Fibroblast of pulmonary artery (primary cell): ENCODE measurements at regions not wholly inside any gene's neighbourhood (a gene's known extent, or its start where the extent isn't known, plus 50 kb on each side); places are given as distances from the start of the nearest gene placed in this dataset.
"Not testable (repeated sequence)": the region's sequence is repeated elsewhere in the genome, so short reads cannot be mapped to it uniquely, and the experiment has no call there.

Source experiments
- DNase-seq: peaks from one replicate; pipeline ENCODE4 v3.0.0-alpha.2; 2010; ENCODE audit warnings: low read depth
- H3K4me3 ChIP-seq: replicated peaks from 2 replicates; pipeline ENCODE4 v1.5.1; 2011; ENCODE audit warnings: low read depth, mild to moderate bottlenecking, control low read depth, low read length, moderate library complexity
- TF ChIP-seq, protein P1 (sequence below): IDR thresholded peaks from 2 replicates; pipeline ENCODE4 v1.5.1; 2011; ENCODE audit warnings: mild to moderate bottlenecking, control low read depth, low read length, inconsistent platforms; ENCODE audit errors: missing control alignments

DNA sequence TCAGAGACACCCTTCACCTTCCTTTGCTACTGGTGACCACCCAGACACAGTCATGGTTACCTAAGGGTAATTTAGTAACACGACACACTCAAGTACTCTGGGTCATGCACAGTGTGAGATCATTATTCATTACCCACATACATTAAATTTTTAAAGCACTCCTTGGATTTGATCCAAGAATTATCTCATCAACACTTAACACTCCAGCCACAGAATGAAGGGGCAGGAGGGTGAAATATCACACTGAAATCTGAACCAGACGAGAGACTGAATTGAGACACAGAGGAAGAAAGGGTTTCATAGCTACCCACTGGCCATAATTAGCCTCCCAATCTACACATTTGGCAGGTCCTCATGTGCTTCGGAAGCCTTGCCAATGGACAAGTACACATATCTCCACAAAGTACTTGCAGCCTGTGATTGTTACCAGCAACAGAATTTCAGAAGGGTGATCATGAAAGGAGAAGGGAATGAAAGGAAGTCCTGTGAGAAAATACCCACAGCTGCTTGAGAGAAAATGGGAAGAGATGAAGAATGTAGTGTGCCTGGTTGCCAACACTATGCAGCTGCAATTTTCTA lies 189.3 kb downstream of the POLR1F start:
- DNase-seq = peak; percentile 17
- H3K4me3 ChIP-seq = no peak overlapping the region
- TF ChIP-seq, protein P1, sequence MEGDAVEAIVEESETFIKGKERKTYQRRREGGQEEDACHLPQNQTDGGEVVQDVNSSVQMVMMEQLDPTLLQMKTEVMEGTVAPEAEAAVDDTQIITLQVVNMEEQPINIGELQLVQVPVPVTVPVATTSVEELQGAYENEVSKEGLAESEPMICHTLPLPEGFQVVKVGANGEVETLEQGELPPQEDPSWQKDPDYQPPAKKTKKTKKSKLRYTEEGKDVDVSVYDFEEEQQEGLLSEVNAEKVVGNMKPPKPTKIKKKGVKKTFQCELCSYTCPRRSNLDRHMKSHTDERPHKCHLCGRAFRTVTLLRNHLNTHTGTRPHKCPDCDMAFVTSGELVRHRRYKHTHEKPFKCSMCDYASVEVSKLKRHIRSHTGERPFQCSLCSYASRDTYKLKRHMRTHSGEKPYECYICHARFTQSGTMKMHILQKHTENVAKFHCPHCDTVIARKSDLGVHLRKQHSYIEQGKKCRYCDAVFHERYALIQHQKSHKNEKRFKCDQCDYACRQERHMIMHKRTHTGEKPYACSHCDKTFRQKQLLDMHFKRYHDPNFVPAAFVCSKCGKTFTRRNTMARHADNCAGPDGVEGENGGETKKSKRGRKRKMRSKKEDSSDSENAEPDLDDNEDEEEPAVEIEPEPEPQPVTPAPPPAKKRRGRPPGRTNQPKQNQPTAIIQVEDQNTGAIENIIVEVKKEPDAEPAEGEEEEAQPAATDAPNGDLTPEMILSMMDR = no peak

DNA sequence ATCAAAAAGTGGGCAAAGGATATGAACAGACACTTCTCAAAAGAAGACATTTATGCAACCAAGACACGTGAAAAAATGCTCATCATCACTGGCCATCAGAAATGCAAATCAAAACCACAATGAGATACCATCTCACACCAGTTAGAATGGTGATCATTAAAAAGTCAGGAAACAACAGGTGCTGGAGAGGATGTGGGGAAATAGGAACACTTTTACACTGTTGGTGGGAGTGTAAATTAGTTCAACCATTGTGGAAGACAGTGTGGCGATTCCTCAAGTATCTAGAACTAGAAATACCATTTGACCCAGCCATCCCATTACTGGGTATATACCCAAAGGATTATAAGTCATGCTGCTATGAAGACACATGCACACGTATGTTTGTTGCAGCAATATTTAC lies 191.3 kb downstream of the POLR1F start:
- not testable (repeated sequence) for H3K4me3 ChIP-seq, DNase-seq

DNA sequence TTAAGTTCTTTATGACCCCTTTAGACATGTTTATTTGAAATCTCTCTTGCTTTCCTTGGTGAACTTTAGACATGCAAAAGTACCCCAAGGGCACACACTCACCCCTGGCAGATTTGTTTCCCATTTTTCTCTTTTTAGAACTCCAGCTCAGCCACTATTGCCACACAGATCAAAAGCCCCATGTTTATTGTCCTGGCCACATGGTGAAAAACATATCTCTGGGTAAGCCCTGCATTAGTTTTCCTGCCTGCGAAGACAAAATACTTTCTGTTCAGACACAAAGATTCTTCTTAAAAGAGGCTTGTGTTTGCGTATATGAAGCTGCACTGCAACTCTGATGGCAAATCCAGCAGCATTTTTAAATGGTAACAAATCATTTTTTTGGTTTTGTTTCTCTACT lies 200.0 kb downstream of the POLR1F start:
- H3K4me3 ChIP-seq = no peak overlapping the region
- TF ChIP-seq, protein P1 = no peak
- no peak for DNase-seq

DNA sequence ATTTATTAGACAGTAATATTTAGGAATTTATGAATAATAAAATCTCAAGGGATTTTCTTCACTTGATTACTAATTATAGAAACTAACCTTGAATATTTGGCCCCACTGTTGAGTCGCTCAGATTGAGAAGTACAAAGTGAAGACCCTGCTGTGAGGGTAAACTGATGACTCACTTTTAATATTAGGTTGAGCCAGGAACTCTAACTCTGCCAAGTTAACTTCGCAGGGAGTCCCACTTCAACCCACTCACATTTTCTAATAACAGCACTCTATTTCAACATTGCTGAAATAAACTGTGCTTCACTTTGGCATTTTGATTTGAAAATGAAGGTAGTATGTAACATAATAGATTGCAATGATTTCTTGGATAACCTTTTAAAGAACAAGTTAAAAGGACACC lies 200.7 kb downstream of the POLR1F start:
- TF ChIP-seq, protein P1 = no peak
- DNase-seq = no peak
- H3K4me3 ChIP-seq = no peak overlapping the region

DNA sequence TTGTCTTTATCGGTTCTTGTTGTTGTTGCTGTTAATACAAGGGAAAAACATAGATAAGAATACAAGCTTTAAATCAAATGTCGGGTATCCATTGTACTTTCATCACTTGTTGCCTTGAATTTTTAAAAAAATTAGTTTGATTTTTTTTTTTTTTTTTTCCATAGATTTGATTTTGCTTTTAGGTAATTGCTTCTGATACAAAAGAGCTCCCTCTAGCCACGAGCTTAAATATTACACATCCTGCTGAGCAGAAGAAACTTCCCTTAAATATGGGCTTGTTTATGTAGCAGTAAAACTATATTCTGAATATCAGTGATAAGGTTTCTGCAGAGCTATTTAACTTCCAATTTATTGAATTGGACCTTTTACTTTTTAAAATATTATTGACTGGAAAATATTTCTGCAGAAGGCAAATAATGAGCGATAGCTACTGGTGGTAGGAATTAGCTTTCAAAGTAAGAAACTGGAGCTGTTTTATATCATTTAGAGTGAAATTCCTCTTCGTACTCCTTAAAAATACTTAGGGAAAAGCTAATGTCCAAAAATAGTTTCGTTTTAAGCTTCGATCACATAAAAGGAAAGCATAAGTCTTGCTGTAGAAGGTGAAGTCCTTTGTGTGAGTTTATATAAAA lies 216.9 kb downstream of the POLR1F start:
- H3K4me3 ChIP-seq = no peak overlapping the region
- TF ChIP-seq, protein P1 = peak; percentile 73
- DNase-seq = peak; percentile 68

DNA sequence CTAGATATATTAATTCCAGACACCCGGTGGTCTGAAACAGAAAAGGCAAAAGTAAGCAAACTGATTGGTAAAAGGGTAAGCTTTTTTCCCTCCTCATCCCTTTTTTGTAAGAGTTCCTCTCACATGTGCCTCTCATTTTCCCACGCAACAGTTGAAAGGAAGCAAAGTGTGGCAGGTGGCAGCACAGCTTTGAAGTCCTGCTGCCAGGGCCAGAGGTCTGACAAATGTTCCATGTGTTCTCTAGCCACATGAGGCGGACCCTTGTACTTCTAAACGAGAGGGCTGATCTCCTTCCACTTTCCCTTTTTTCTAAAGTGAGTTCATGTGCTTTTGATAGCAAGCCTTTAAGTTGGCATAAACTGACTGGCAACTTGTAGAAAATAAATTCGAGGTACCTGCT lies 217.5 kb downstream of the POLR1F start:
- DNase-seq = no peak
- TF ChIP-seq, protein P1 = no peak
- H3K4me3 ChIP-seq = no peak overlapping the region

DNA sequence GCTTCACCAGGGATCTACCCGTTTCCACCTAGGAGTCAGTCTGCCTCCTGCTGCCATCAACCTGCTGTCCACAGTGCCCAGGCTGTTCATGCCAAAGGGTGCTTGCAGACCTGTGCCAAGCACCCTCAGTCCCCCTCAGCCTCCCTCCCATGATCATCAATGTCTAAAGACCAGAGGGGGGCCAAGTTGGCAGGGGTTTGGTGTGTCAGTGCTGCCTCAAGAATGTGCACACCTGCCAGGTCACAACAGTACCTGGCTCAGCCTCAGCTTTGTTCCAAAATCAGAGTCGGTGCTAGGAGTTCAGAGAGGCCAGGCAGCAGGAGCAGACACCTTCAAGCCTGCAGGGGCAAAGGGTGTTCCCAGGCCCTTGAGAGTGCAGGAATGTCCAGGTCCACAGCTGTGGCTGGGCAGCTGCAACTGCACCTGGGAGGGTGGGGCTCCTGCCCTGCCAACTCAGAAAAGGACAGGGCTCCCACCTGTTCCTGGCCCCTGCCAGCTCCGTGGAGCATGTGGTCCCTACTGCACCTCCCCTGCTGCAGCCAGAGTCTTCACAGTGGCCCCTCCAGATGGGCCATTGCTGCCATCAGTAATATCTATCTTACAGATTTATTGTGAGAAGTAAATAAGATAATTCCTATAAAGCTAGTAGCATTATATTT lies 219.5 kb downstream of the POLR1F start:
- no peak for DNase-seq
- H3K4me3 ChIP-seq = no peak overlapping the region
- TF ChIP-seq, protein P1 = no peak
